ENCODE measurements at regions not wholly inside any gene's neighbourhood (a gene's known extent, or its start where the extent isn't known, plus 50 kb on each side); places are given as distances from the start of the nearest gene placed in this dataset.

DNA sequence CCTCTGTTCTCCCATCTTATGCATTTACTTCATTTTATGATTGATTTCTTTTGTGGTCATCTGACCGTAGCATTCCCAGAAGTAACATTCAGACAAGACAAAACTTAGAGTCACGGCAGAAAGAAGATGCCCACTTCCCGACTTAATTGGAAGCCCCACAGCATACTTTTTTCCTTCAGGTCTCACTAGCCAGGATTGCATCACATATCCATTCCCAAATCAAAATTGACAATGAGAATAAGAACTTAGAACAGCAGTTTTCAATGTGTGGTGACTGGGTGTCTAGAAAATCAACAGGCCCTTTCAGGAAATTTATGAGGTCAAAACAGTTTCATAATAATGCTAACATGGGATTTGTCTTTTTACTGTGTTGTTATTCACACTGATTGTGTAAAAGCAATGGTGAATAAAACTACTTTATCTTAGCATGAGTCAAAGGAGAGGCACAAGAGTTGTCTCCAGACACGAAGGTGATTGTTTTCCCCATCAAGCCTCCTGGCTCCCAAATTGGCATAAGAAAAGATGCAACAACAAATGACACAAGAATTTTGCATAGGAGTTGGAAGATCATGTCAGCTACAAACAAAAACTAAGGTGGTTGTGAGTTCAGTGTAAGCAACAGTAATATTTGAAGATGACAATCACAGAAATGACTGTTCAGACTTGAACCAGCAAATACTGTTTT, 493.9 kb downstream of the HTR7 start:
- Histone ChIP-seq H3K9ac (ENCODE audit: low read length) (peak overlapping the region; percentile 48), H3K27ac (ENCODE audit: low read length) (peak overlapping the region; percentile 73), H3K9me3 (ENCODE audit: control insufficient read depth, low read depth, low read length) (no peaks in the 10 kb centered on the region), H3K36me3 (ENCODE audit: control insufficient read depth, low read depth, low read length) (no peaks in the 10 kb centered on the region), H3K27me3 (ENCODE audit: control insufficient read depth, insufficient read depth, low read length) (no peaks in the 10 kb centered on the region), H3K4me1 (ENCODE audit: control insufficient read depth, low read depth, low read length) (peaks cover 15% of the 10 kb centered on the region), H3K4me3 (ENCODE audit: low read length) (peak overlapping the region; percentile 18)

DNA sequence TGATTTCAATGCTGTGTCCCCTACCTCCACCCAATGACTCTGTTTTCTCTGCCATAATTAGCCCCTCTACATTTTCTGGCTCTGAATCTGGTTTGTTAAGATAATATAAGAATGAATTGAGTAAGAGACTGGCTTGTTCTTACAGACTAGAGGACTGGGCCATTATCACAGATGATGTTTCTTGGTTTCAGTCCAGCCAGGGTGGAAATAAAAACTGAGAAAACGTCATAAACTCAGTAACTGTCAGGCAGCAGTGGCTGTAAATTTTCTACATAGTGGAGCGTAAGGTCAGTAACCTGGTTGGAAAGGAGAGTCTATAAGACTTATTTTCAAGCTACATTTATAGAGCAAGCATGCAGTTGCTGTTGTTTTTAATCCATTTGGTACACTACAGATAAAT, 485.4 kb downstream of the HTR7 start:
- no peaks in the 10 kb centered on the region for H3K9me3 ChIP-seq (ENCODE audit: control insufficient read depth, low read depth, low read length)
- H3K36me3 ChIP-seq (ENCODE audit: control insufficient read depth, low read depth, low read length) = no peaks in the 10 kb centered on the region
- no peaks in the 10 kb centered on the region for H3K4me1 ChIP-seq (ENCODE audit: control insufficient read depth, low read depth, low read length)
- H3K27ac ChIP-seq (ENCODE audit: low read length) = no peak overlapping the region
- H3K9ac ChIP-seq (ENCODE audit: low read length) = no peak overlapping the region
- no peaks in the 10 kb centered on the region for H3K27me3 ChIP-seq (ENCODE audit: control insufficient read depth, insufficient read depth, low read length)
- H3K4me3 ChIP-seq (ENCODE audit: low read length) = no peak overlapping the region

DNA sequence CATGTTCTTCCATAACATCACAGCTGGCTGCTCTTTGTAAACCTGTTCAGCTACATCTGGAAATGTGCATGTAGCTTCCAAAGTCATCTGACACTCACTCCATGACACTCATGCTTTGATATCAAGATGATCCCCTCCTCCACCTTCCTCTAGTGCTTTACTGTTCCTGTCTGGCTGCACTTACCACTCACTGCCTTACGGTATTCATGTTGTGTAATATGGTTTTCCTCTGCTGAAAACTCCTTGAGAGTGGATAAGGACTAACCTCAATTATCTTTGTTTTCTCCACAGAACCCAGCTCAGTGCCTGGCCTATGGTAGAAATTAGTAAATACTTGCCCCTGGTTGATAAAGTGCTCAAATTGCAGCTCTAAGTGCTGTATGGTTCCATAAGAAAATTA, 483.9 kb downstream of the HTR7 start:
- Histone ChIP-seq H3K36me3 (ENCODE audit: control insufficient read depth, low read depth, low read length) (no peaks in the 10 kb centered on the region), H3K9ac (ENCODE audit: low read length) (no peak overlapping the region), H3K4me1 (ENCODE audit: control insufficient read depth, low read depth, low read length) (no peaks in the 10 kb centered on the region), H3K4me3 (ENCODE audit: low read length) (no peak overlapping the region), H3K27me3 (ENCODE audit: control insufficient read depth, insufficient read depth, low read length) (no peaks in the 10 kb centered on the region), H3K27ac (ENCODE audit: low read length) (no peak overlapping the region), H3K9me3 (ENCODE audit: control insufficient read depth, low read depth, low read length) (no peaks in the 10 kb centered on the region)

DNA sequence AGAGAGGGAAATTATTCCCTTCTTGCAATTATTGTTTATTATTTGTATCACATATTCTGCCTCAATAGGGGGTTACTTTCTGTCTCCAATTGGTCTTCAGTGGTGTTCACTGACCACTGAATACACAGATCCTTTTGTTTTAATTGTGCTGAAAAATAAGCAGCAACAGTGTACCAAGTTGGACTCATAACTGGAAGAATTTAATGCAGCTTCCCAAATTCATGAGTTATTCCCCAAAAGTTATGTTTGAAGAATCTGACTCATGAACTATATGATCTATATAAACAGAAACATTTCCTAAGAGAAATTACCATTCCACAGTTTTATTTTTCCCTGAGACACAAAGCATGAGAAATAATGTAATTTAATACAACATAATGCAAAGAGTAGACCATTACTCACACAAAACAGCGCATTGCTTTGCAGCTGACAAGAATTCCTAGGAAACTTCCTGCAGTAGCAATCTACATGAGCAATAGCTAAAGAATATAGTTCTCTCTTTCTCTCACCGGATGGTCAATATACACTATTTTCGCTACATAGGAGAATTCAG, 479.2 kb downstream of the HTR7 start:
- no peak overlapping the region for H3K4me3 ChIP-seq (ENCODE audit: low read length)
- H3K27me3 ChIP-seq (ENCODE audit: control insufficient read depth, insufficient read depth, low read length) = no peaks in the 10 kb centered on the region
- no peaks in the 10 kb centered on the region for H3K9me3 ChIP-seq (ENCODE audit: control insufficient read depth, low read depth, low read length)
- H3K27ac ChIP-seq (ENCODE audit: low read length) = no peak overlapping the region
- no peak overlapping the region for H3K9ac ChIP-seq (ENCODE audit: low read length)
- H3K4me1 ChIP-seq (ENCODE audit: control insufficient read depth, low read depth, low read length) = peaks cover 6% of the 10 kb centered on the region
- H3K36me3 ChIP-seq (ENCODE audit: control insufficient read depth, low read depth, low read length) = no peaks in the 10 kb centered on the region

DNA sequence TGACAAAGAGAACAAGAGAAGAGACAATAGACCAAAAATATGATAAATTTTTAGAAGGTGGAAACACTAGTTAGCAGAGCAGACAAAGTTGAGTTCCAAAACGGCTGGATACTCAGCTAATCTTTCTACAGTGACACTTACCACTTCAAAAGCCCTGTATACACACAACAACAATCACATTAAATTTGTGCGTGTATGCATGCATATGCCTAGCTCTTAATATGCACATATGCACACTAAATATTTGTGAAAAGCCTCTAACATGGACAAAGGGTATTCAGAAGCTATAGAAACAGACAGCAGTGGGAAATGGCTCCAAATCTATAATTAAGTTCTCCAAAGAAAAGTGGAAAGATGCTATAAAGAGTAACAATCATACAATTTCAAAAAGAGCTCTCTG, 476.4 kb downstream of the HTR7 start:
- Histone ChIP-seq H3K27me3 (ENCODE audit: control insufficient read depth, insufficient read depth, low read length) (no peaks in the 10 kb centered on the region), H3K9ac (ENCODE audit: low read length) (no peak overlapping the region), H3K36me3 (ENCODE audit: control insufficient read depth, low read depth, low read length) (no peaks in the 10 kb centered on the region), H3K27ac (ENCODE audit: low read length) (no peak overlapping the region), H3K4me1 (ENCODE audit: control insufficient read depth, low read depth, low read length) (peaks cover 21% of the 10 kb centered on the region), H3K9me3 (ENCODE audit: control insufficient read depth, low read depth, low read length) (no peaks in the 10 kb centered on the region), H3K4me3 (ENCODE audit: low read length) (no peak overlapping the region)

DNA sequence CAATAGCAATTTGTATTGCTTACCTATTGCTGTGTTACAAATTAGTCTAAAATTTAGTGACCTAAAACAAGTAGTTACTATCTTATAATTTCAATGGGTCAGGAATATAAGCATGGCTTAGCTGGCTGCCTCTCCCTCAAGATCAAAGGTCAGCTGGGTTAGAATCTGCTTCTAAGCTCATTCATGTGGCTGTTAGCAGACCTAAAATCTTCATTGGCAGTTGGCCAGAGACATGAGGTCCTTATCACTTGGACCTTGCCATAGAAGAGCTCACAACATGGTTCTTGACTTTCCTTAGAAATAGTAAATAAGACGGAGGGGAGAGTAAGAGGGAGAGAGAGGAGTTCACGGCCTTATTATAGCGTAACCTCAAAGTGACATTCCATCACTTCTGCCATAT, 468.0 kb downstream of the HTR7 start:
- Histone ChIP-seq H3K27me3 (ENCODE audit: control insufficient read depth, insufficient read depth, low read length) (no peaks in the 10 kb centered on the region), H3K9ac (ENCODE audit: low read length) (no peak overlapping the region), H3K4me1 (ENCODE audit: control insufficient read depth, low read depth, low read length) (peaks cover 28% of the 10 kb centered on the region), H3K36me3 (ENCODE audit: control insufficient read depth, low read depth, low read length) (no peaks in the 10 kb centered on the region), H3K9me3 (ENCODE audit: control insufficient read depth, low read depth, low read length) (no peaks in the 10 kb centered on the region), H3K27ac (ENCODE audit: low read length) (no peak overlapping the region), H3K4me3 (ENCODE audit: low read length) (no peak overlapping the region)

DNA sequence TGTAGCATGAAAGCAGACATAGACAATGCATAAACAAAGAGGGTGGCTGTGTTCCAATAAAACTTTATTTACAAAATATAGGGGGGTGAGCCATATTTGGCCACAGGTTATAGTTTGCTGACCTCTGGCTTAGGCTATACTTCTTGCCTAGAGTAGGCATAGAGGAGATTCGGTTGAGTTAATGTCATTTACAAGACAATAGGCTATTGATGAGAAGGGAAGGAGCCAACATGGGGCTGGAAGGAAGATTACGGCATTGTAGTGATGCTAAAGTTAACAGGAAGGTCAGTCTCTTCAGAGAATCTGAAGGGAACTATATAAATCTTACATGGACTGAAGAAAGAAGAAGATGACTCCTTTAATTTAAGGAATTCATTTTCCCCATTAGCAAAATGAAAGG, 463.5 kb downstream of the HTR7 start:
- Histone ChIP-seq H3K27ac (ENCODE audit: low read length) (no peak overlapping the region), H3K4me3 (ENCODE audit: low read length) (peak overlapping the region; percentile 20), H3K36me3 (ENCODE audit: control insufficient read depth, low read depth, low read length) (no peaks in the 10 kb centered on the region), H3K27me3 (ENCODE audit: control insufficient read depth, insufficient read depth, low read length) (no peaks in the 10 kb centered on the region), H3K9me3 (ENCODE audit: control insufficient read depth, low read depth, low read length) (no peaks in the 10 kb centered on the region), H3K4me1 (ENCODE audit: control insufficient read depth, low read depth, low read length) (peaks cover 23% of the 10 kb centered on the region), H3K9ac (ENCODE audit: low read length) (no peak overlapping the region)

DNA sequence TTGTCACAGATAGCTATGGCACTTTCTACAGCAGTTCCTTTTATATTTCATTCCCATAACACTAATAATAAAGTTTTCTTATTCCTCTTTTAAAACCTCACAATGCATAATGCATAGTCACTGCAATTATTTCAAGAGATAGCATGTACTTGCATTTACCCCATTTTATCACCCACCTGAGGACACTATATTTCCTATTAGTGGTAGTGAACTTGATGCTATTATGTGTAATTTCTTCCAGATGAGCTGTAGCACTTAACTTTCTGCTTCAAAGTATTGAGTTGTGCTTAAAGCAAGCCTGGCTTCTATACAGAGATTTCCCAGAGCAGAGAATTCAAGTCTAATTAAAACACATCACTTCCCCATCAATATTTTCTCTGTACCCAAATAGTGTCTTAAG, 461.1 kb downstream of the HTR7 start:
- Histone ChIP-seq H3K4me3 (ENCODE audit: low read length) (no peak overlapping the region), H3K9me3 (ENCODE audit: control insufficient read depth, low read depth, low read length) (no peaks in the 10 kb centered on the region), H3K9ac (ENCODE audit: low read length) (no peak overlapping the region), H3K36me3 (ENCODE audit: control insufficient read depth, low read depth, low read length) (no peaks in the 10 kb centered on the region), H3K4me1 (ENCODE audit: control insufficient read depth, low read depth, low read length) (peaks cover 23% of the 10 kb centered on the region), H3K27ac (ENCODE audit: low read length) (no peak overlapping the region), H3K27me3 (ENCODE audit: control insufficient read depth, insufficient read depth, low read length) (no peaks in the 10 kb centered on the region)

DNA sequence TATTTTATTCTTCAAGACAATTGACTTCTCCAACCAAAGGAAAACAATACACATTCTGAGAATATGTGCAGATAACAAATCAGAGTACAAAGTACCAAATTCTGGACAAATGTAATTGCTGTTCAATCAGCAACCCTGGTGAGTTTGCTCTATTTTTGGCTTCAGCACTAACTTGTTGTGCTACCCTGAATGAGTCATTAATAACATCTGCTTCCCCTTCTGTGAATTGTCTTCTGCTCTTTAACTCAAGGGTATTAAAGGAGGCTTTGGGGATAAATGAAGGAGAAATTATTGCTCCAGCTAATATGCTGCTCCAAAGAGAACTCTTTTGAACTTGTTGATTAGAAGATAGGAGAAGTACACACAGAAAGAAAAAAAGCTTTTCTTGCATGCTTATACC, 459.3 kb downstream of the HTR7 start:
- no peaks in the 10 kb centered on the region for H3K36me3 ChIP-seq (ENCODE audit: control insufficient read depth, low read depth, low read length)
- no peaks in the 10 kb centered on the region for H3K27me3 ChIP-seq (ENCODE audit: control insufficient read depth, insufficient read depth, low read length)
- no peak overlapping the region for H3K4me3 ChIP-seq (ENCODE audit: low read length)
- no peak overlapping the region for H3K9ac ChIP-seq (ENCODE audit: low read length)
- no peaks in the 10 kb centered on the region for H3K9me3 ChIP-seq (ENCODE audit: control insufficient read depth, low read depth, low read length)
- peaks cover 12% of the 10 kb centered on the region for H3K4me1 ChIP-seq (ENCODE audit: control insufficient read depth, low read depth, low read length)
- H3K27ac ChIP-seq (ENCODE audit: low read length) = no peak overlapping the region

DNA sequence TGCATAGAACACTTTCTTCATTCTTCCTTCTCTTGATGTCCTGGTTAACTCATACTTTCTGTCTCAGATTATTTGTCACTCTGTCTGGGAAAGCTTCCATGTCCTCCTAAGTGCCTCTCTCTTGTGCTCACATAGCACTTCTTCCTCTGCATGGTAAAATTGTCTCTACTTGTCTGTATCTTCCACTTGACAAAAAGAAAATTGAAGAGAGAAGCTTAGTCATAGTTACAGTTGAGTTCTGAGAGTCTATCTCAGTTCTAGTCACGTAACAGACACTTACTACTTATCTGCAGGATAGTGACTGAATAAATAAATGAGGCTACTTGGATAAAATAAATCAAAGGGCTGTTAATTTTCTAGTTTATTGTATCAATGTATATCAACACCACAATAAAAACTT, 458.1 kb downstream of the HTR7 start:
- Histone ChIP-seq H3K27me3 (ENCODE audit: control insufficient read depth, insufficient read depth, low read length) (no peaks in the 10 kb centered on the region), H3K27ac (ENCODE audit: low read length) (no peak overlapping the region), H3K9ac (ENCODE audit: low read length) (no peak overlapping the region), H3K36me3 (ENCODE audit: control insufficient read depth, low read depth, low read length) (no peaks in the 10 kb centered on the region), H3K4me1 (ENCODE audit: control insufficient read depth, low read depth, low read length) (no peaks in the 10 kb centered on the region), H3K4me3 (ENCODE audit: low read length) (no peak overlapping the region), H3K9me3 (ENCODE audit: control insufficient read depth, low read depth, low read length) (no peaks in the 10 kb centered on the region)

DNA sequence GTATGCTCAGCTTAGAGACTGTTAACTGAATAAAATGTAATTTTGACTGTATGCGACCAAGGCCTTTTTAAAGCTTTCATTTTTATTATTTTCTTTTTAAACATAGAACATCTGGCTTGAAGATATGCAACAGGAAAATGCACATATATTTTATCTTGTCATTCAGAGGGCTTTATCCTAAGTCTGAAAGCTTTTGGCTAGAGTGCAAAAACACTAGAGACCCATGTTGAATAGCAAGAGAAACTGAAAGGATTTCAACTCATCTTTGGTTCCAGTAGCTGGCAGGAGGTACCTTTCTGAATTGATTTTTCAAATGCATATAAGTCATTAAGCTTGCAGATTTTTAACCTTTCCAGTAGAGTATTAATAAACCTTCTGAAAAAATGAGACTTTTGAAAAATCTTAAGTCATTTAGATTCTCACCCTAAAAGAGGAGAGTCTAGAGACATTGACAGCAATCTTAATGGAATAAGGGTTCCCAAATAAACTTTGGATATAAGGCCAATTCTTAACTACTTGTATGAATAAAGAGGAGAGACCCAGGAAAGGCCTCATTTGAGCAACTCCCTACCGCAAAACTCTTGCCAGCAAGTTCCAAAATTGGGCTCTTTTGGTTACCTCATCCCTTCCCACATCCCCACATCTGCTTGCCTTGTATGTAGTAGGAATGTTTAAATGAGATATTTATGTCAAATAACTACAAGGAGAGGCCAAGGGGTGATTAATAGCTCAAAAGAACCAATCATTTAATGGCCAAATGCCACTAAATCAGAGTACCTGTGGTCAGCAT, 454.4 kb downstream of the HTR7 start:
- no peaks in the 10 kb centered on the region for H3K36me3 ChIP-seq (ENCODE audit: control insufficient read depth, low read depth, low read length)
- no peak overlapping the region for H3K27ac ChIP-seq (ENCODE audit: low read length)
- no peaks in the 10 kb centered on the region for H3K9me3 ChIP-seq (ENCODE audit: control insufficient read depth, low read depth, low read length)
- no peak overlapping the region for H3K9ac ChIP-seq (ENCODE audit: low read length)
- H3K4me3 ChIP-seq (ENCODE audit: low read length) = no peak overlapping the region
- H3K27me3 ChIP-seq (ENCODE audit: control insufficient read depth, insufficient read depth, low read length) = no peaks in the 10 kb centered on the region
- H3K4me1 ChIP-seq (ENCODE audit: control insufficient read depth, low read depth, low read length) = no peaks in the 10 kb centered on the region

DNA sequence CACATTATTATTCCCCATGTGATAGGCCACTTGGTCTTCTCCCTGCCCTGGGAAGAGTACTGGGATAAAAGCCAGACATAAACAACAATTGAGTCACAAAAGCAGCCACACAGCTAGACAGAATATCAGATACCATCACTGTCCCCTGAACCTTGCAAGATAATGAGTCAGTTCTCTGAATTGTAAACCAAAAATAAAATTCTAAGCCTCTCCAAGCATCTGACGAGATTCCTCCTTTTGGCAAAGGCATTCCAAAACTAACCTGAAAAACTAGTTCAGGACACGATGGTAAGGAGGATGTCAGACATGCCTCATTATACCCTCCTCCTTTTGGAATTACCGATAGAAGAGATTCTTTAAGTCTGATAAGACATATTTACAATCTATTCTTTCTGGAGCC, 450.7 kb downstream of the HTR7 start:
- Histone ChIP-seq H3K9ac (ENCODE audit: low read length) (no peak overlapping the region), H3K36me3 (ENCODE audit: control insufficient read depth, low read depth, low read length) (no peaks in the 10 kb centered on the region), H3K4me1 (ENCODE audit: control insufficient read depth, low read depth, low read length) (no peaks in the 10 kb centered on the region), H3K27ac (ENCODE audit: low read length) (no peak overlapping the region), H3K9me3 (ENCODE audit: control insufficient read depth, low read depth, low read length) (peaks cover 12% of the 10 kb centered on the region), H3K4me3 (ENCODE audit: low read length) (no peak overlapping the region), H3K27me3 (ENCODE audit: control insufficient read depth, insufficient read depth, low read length) (no peaks in the 10 kb centered on the region)
